HEK293 (cell line): ENCODE measurements at regions not wholly inside any gene's neighbourhood (a gene's known extent, or its start where the extent isn't known, plus 50 kb on each side); places are given as distances from the start of the nearest gene placed in this dataset.

Source experiments
- CTCF ChIA-PET: fragments of 350-600 bp; formaldehyde crosslinking; extraction: SDS; loops from one replicate; lab custom pipeline; 2021; ENCODE audit warnings: antibody characterized with exemption; lab: Yijun Ruan, JAX
- POLR2A ChIA-PET: fragments of 300-600 bp; formaldehyde crosslinking; extraction: SDS; loops from one replicate; lab custom pipeline; 2020; ENCODE audit warnings: antibody characterized with exemption, inconsistent platforms; lab: Yijun Ruan, JAX
- H3K27ac ChIP-seq: fragments of 200-500 bp; sonication (Bioruptor generic); 2 replicates; pipeline ENCODE4 v1.5.1; 2014; ENCODE audit warnings: low read depth, low read length, control low read depth, inconsistent platforms; ENCODE audit errors: extremely low read depth
- H3K36me3 ChIP-seq, 2 experiments: fragments of 200-500 bp in 1 of 2; sonication (Bioruptor generic) in 1 of 2; 1 replicate in 1 of 2; 2 replicates in 1 of 2; pipeline ENCODE4 v1.5.1; 2014 to 2017; ENCODE audit warnings: inconsistent platforms in 2 of 2, low read length in 2 of 2; ENCODE audit not compliant: control insufficient read depth in 2 of 2, insufficient read depth in 1 of 2
- H3K4me1 ChIP-seq: fragments of 200-500 bp; sonication (Bioruptor generic); 2 replicates; pipeline ENCODE4 v1.5.1; 2014; ENCODE audit warnings: mild to moderate bottlenecking, low read length, inconsistent platforms; ENCODE audit not compliant: control insufficient read depth, insufficient read depth
- H3K4me3 ChIP-seq: 2 replicates; pipeline ENCODE4 v1.5.1; 2011; ENCODE audit warnings: low read depth, mild to moderate bottlenecking, control low read depth, low read length, moderate library complexity
- H3K9me3 ChIP-seq: fragments of 200-500 bp; sonication (Bioruptor generic); 2 replicates; pipeline ENCODE4 v1.5.1; 2014; ENCODE audit warnings: low read depth, low read length, inconsistent platforms; ENCODE audit not compliant: control insufficient read depth, insufficient read depth
- SCRT1 ChIP-seq: fragments of 450-650 bp; formaldehyde crosslinking; IDR thresholded peaks from 2 replicates; pipeline ENCODE4 v1.5.1; 2016; ENCODE audit warnings: missing biosample characterization, missing genetic modification characterization, borderline replicate concordance
- ZNF140 ChIP-seq: fragments of 450-650 bp; formaldehyde crosslinking; IDR thresholded peaks from 2 replicates; pipeline ENCODE4 v1.5.1; 2016; ENCODE audit warnings: missing biosample characterization, missing genetic modification characterization
- TF ChIP-seq, protein P1 (sequence below): fragments of 450-650 bp; formaldehyde crosslinking; IDR thresholded peaks from 2 replicates; pipeline ENCODE4 v1.5.1; 2016; ENCODE audit warnings: missing biosample characterization, missing genetic modification characterization

DNA sequence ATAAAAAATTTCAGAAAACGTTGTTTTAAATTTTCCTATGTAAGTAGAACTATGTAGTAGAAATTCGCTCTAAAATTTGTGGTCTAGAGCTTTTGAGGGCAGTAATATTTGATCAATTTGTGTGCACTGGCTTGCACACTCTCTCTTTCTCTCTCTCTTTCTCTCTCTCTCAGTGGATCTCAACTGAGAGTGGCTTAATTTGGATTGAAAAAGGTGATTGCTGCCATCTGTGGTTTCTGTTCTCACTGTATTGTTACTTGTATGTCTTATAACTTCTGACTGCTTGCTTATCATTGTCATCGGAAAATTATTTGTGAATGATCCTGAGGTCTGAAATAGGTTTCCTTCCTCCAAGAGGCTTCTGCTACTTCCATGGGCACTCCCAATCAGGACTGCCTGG is 368.2 kb downstream of the KCTD16 start:
- TF ChIP-seq SCRT1 (tag by site-specific recombination) (no peak), ZNF140 (tag by site-specific recombination) (no peak)
- TF ChIP-seq, protein P1, sequence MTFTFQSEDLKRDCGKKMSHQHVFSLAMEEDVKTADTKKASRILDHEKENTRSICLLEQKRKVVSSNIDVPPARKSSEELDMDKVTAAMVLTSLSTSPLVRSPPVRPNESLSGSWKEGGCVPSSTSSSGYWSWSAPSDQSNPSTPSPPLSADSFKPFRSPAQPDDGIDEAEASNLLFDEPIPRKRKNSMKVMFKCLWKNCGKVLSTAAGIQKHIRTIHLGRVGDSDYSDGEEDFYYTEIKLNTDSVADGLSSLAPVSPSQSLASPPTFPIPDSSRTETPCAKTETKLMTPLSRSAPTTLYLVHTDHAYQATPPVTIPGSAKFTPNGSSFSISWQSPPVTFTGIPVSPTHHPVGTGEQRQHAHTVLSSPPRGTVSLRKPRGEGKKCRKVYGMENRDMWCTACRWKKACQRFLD (tag by site-specific recombination): no peak
- ChIA-PET POLR2A (no interaction called here), CTCF (interaction anchor here (0.7 to 1.2 kb wide), 3 partner anchors 45 to 1584 kb away, joined by 3 read pairs; no protein-coding TSS in a partner anchor)
- Histone ChIP-seq H3K4me1 (no peaks in the 10 kb centered on the region), H3K4me3 (no peak overlapping the region), H3K27ac (no peak overlapping the region), H3K36me3 (no peaks in the 10 kb centered on the region), H3K9me3 (no peaks in the 10 kb centered on the region)
